ENCODE measurements at regions not wholly inside any gene's neighbourhood (a gene's known extent, or its start where the extent isn't known, plus 50 kb on each side); places are given as distances from the start of the nearest gene placed in this dataset.
A peak's percentile ranks its signal among the peaks of the same experiment; 100 is the strongest.

DNA sequence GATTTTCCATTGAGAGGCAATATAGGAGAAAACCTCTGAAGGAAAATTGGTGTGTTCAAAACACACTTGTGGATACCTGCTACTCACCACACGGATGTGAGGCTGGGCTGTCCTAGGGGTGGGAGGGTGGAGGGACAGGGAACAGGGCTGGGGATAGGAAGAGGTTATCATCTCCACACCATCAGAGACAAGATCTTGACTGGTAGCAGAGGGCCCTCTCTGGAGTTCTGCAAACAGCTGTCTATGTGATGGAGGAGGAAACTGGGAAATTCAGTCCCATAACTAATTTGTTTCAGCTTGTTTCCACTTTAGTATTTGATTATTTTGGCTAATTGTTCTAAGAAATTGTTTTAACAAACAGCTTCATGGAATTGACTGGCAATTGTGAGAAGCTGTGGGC is 91.6 kb upstream of the FSTL4 start:
- Mint-ChIP-seq H3K4me1 (peaks cover 6% of the 10 kb centered on the region), H3K4me3 (no peak overlapping the region), H3K36me3 (ENCODE audit: low read depth) (no peaks in the 10 kb centered on the region), H3K27ac (no peak overlapping the region), H3K27me3 (peaks cover 3% of the 10 kb centered on the region), H3K9me3 (ENCODE audit: low read depth) (no peaks in the 10 kb centered on the region)
- CTCF ChIA-PET: no interaction called here
- POLR2A ChIA-PET: no interaction called here
- DNase-seq (no peak), ATAC-seq (no peak)
- intact Hi-C loops (cut with DNase I, micrococcal nuclease): no loop called here

- peaks cover 3% of the 10 kb centered on the region for H3K27me3 Mint-ChIP-seq
- H3K4me1 Mint-ChIP-seq: peaks cover 11% of the 10 kb centered on the region
- ChIA-PET CTCF (no interaction called here), POLR2A (no interaction called here)
- DNase-seq (no peak), ATAC-seq (no peak)
- H3K36me3 Mint-ChIP-seq (ENCODE audit: low read depth): no peaks in the 10 kb centered on the region
- no peak overlapping the region for H3K27ac Mint-ChIP-seq
- intact Hi-C loops (cut with DNase I, micrococcal nuclease): no loop called here
- no peaks in the 10 kb centered on the region for H3K9me3 Mint-ChIP-seq (ENCODE audit: low read depth)
- no peak overlapping the region for H3K4me3 Mint-ChIP-seq
Measured at GRCh38 chr5:133702791-133703770, 90.7 kb upstream of the FSTL4 start.

- H3K27me3 Mint-ChIP-seq: peaks cover 3% of the 10 kb centered on the region
- ChIA-PET CTCF (interaction anchor here (0.6 to 0.7 kb wide), 2 partner anchors 18 to 327 kb away, joined by 3 read pairs; no protein-coding TSS in a partner anchor), POLR2A (no interaction called here)
Measured at GRCh38 chr5:133701871-133702270, 89.5 kb upstream of the FSTL4 start.

GRCh38 chr5:133700251-133700650 is 87.9 kb upstream of the FSTL4 start:
- Mint-ChIP-seq H3K27ac (peak overlapping the region; percentile 14), H3K4me3 (no peak overlapping the region), H3K27me3 (peaks cover 3% of the 10 kb centered on the region), H3K9me3 (ENCODE audit: low read depth) (no peaks in the 10 kb centered on the region), H3K4me1 (peaks cover 11% of the 10 kb centered on the region), H3K36me3 (ENCODE audit: low read depth) (no peaks in the 10 kb centered on the region)
- DNase-seq (no peak), ATAC-seq (no peak)
- intact Hi-C loops (cut with DNase I, micrococcal nuclease): no loop called here
- CTCF ChIA-PET: no interaction called here
- POLR2A ChIA-PET: interaction anchor here (1.0 kb wide), 1 partner anchor 47 kb away, joined by 3 read pairs; no protein-coding TSS in a partner anchor

More at GRCh38 chr5:133701871-133702270, 89.5 kb upstream of the FSTL4 start:
- no peak overlapping the region for H3K27ac Mint-ChIP-seq
- ATAC-seq (no peak), DNase-seq (no peak)
- H3K4me3 Mint-ChIP-seq: no peak overlapping the region
- H3K36me3 Mint-ChIP-seq (ENCODE audit: low read depth): no peaks in the 10 kb centered on the region
- H3K4me1 Mint-ChIP-seq: peaks cover 11% of the 10 kb centered on the region
- no peaks in the 10 kb centered on the region for H3K9me3 Mint-ChIP-seq (ENCODE audit: low read depth)
- intact Hi-C loops (cut with DNase I, micrococcal nuclease): no loop called here

GRCh38 chr5:133698646-133699526 is 86.5 kb upstream of the FSTL4 start:
- CTCF ChIA-PET: interaction anchor here (0.5 kb wide), 1 partner anchor 139 kb away, joined by 3 read pairs; no protein-coding TSS in a partner anchor
- ATAC-seq (peak; percentile 96), DNase-seq (peak; percentile 55)
- peaks cover 3% of the 10 kb centered on the region for H3K27me3 Mint-ChIP-seq
- H3K9me3 Mint-ChIP-seq (ENCODE audit: low read depth): no peaks in the 10 kb centered on the region
- H3K27ac Mint-ChIP-seq: no peak overlapping the region
- POLR2A ChIA-PET: interaction anchor here (0.7 to 1.0 kb wide), 2 partner anchors 49 to 72 kb away, joined by 3 read pairs; no protein-coding TSS in a partner anchor
- peaks cover 13% of the 10 kb centered on the region for H3K4me1 Mint-ChIP-seq
- no peaks in the 10 kb centered on the region for H3K36me3 Mint-ChIP-seq (ENCODE audit: low read depth)
- intact Hi-C loops (cut with DNase I, micrococcal nuclease): loop anchor here in 1 of 2 experiments (1.0 kb wide), 1 partner anchor 72 kb away; no protein-coding TSS in a partner anchor
- H3K4me3 Mint-ChIP-seq: no peak overlapping the region

DNA sequence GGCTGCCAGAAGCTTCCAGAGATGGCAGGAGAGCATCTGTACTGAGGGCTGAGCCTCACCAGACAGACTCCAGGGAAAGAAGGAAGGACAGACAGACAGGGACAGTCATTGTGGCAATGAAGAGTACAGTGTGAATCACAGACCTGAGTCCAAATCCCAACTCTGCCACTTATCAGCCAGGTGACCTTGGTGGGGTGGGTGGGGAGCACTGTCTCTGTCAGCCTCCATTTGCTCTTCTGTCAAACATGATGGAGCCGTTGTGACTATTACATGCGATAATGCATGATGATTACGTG is 85.9 kb upstream of the FSTL4 start:
- Mint-ChIP-seq H3K4me3 (no peak overlapping the region), H3K36me3 (ENCODE audit: low read depth) (no peaks in the 10 kb centered on the region), H3K9me3 (ENCODE audit: low read depth) (no peaks in the 10 kb centered on the region), H3K4me1 (peaks cover 13% of the 10 kb centered on the region), H3K27me3 (peaks cover 3% of the 10 kb centered on the region), H3K27ac (no peak overlapping the region)
- no peak for ATAC-seq
- ChIA-PET POLR2A (no interaction called here), CTCF (no interaction called here)
- no peak for DNase-seq
- intact Hi-C loops (cut with DNase I, micrococcal nuclease): no loop called here

DNA sequence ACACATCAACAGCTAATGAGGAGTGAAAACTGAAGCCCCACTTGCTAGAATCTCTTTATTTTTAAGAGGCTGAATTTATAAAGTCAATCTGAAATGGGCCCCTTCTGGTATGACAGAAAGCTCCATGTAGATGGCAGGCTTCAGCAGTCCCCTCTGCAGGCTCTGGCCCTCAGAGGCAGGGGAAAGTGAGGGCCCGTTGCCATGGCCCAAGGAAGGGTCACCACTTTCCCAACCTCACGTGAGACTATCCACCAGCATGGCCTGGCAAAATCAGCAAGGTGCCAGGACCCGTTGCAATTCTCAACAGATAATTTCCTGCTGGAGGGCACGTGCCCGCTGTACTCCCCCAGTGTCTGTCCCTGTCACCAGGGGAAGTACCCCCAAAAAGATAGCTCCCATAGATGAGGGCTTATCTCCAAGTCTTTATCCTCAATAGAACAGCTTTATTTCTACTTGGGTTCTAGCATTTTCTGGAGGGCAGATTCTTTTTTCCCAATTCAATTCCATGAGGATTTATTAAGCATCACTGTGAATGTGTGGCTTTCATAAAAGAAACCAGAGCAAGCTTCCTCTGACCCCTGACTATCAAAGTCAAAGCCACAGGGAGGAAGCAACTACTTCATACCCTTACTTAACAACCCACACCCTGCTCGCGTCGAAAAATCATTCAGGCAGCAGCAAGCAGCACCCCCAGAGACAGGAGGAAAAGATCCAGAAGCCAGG is 85.4 kb upstream of the FSTL4 start:
- Mint-ChIP-seq H3K4me1 (peaks cover 13% of the 10 kb centered on the region), H3K27ac (no peak overlapping the region), H3K36me3 (ENCODE audit: low read depth) (no peaks in the 10 kb centered on the region), H3K9me3 (ENCODE audit: low read depth) (no peaks in the 10 kb centered on the region), H3K27me3 (peaks cover 3% of the 10 kb centered on the region), H3K4me3 (no peak overlapping the region)
- CTCF ChIA-PET: interaction anchor here (0.6 to 0.7 kb wide), 2 partner anchors 120 to 377 kb away, joined by 3 read pairs; no protein-coding TSS in a partner anchor
- intact Hi-C loops (cut with DNase I, micrococcal nuclease): no loop called here
- no peak for ATAC-seq
- DNase-seq: no peak
- POLR2A ChIA-PET: no interaction called here

- Mint-ChIP-seq H3K4me1 (peaks cover 13% of the 10 kb centered on the region), H3K4me3 (no peak overlapping the region), H3K27me3 (peaks cover 4% of the 10 kb centered on the region), H3K27ac (no peak overlapping the region), H3K9me3 (ENCODE audit: low read depth) (no peaks in the 10 kb centered on the region), H3K36me3 (ENCODE audit: low read depth) (no peaks in the 10 kb centered on the region)
- POLR2A ChIA-PET: no interaction called here
- CTCF ChIA-PET: interaction anchor here (0.5 to 0.7 kb wide), 3 partner anchors 121 to 881 kb away, joined by 3 read pairs; no protein-coding TSS in a partner anchor
- intact Hi-C loops (cut with DNase I, micrococcal nuclease): no loop called here
- DNase-seq (no peak), ATAC-seq (no peak)
Measured at GRCh38 chr5:133696782-133697507, 84.6 kb upstream of the FSTL4 start.

GRCh38 chr5:133696006-133696584 is 83.8 kb upstream of the FSTL4 start:
- intact Hi-C loops (cut with DNase I, micrococcal nuclease): no loop called here
- H3K27ac Mint-ChIP-seq: no peak overlapping the region
- no peak for ATAC-seq
- CTCF ChIA-PET: interaction anchor here (0.5 to 1.0 kb wide), 4 partner anchors 13 to 882 kb away, joined by 3 to 4 read pairs (median 3); no protein-coding TSS in a partner anchor
- DNase-seq: no peak
- no peaks in the 10 kb centered on the region for H3K36me3 Mint-ChIP-seq (ENCODE audit: low read depth)
- no peaks in the 10 kb centered on the region for H3K9me3 Mint-ChIP-seq (ENCODE audit: low read depth)
- H3K4me1 Mint-ChIP-seq: peaks cover 13% of the 10 kb centered on the region
- H3K4me3 Mint-ChIP-seq: no peak overlapping the region
- POLR2A ChIA-PET: no interaction called here
- peaks cover 10% of the 10 kb centered on the region for H3K27me3 Mint-ChIP-seq

DNA sequence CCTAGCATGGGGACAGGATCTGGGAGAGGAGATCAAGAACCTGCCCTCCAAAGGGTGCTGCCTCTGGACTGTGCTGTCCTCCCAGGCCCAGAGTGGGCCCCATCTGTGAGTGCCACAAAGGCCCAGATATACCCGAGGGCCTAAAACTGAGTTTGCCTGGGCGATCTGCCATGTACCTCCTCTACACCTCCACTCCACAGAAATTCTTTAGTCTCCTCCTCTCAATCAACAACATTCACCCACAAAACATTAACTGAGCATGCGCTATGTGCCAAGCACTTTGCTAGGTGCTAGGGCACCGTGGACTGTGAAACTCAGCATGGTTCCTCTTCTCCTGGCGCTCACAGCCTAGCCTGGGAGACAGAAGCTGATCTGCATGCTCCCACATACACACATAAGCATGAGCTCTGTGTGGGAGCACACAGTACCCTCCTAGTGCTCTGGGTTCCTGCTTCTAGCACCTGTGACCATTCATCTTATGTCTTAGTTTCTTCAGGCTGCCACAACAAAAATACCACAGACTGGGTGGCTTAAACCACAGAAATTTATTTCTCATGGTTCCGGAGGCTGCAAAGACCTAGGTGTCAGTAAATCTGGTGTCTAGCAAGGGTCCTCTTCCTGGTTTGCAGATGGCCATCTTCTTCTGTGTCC is 82.0 kb upstream of the FSTL4 start:
- CTCF ChIA-PET: no interaction called here
- peaks cover 11% of the 10 kb centered on the region for H3K27me3 Mint-ChIP-seq
- intact Hi-C loops (cut with DNase I, micrococcal nuclease): no loop called here
- DNase-seq (no peak), ATAC-seq (no peak)
- H3K4me1 Mint-ChIP-seq: peaks cover 11% of the 10 kb centered on the region
- no peak overlapping the region for H3K27ac Mint-ChIP-seq
- H3K4me3 Mint-ChIP-seq: no peak overlapping the region
- H3K36me3 Mint-ChIP-seq (ENCODE audit: low read depth): no peaks in the 10 kb centered on the region
- POLR2A ChIA-PET: no interaction called here
- no peaks in the 10 kb centered on the region for H3K9me3 Mint-ChIP-seq (ENCODE audit: low read depth)
